IMR-90 (cell line): ENCODE measurements at regions not wholly inside any gene's neighbourhood (a gene's known extent, or its start where the extent isn't known, plus 50 kb on each side); places are given as distances from the start of the nearest gene placed in this dataset.
"Not testable (repeated sequence)": the region's sequence is repeated elsewhere in the genome, so short reads cannot be mapped to it uniquely, and the experiment has no call there.

Experiments
- ATAC-seq: fragments of 200-7000 bp; cut with Tn5 transposase; 2 replicates; pipeline ENCODE4 v1.9.1; 2020; ENCODE audit warnings: low read depth, mild to moderate bottlenecking, moderate library complexity
- BruUV-seq: library from RNA; stranded (reverse); fragments of 400-500 nt; replicated peaks from 2 replicates; lab custom pipeline; 2021; lab: Mats Ljungman, UMichigan
- CTCF ChIA-PET: fragments of 300-600 bp; formaldehyde crosslinking; extraction: SDS; loops from one replicate; lab custom pipeline; 2021; ENCODE audit warnings: antibody characterized with exemption; lab: Yijun Ruan, JAX
- POLR2A ChIA-PET: fragments of 300-600 bp; sonication (Branson Sonifier 250); formaldehyde crosslinking; loops from one replicate; lab custom pipeline; 2022; ENCODE audit warnings: antibody characterized with exemption; ENCODE audit not compliant: unreplicated experiment; lab: Charles Lee
- DNase-seq: peaks from one replicate; pipeline ENCODE4 v3.0.0; 2013
- H2AFZ ChIP-seq: replicated peaks from 2 replicates; pipeline ENCODE3; 2013; ENCODE audit warnings: low read length, mild to moderate bottlenecking; ENCODE audit not compliant: poor library complexity
- H2AK5ac ChIP-seq: 2 replicates; pipeline ENCODE4 v1.6.1; 2013; ENCODE audit warnings: low read depth, low read length, inconsistent platforms
- H2AK9ac ChIP-seq: replicated peaks from 2 replicates; pipeline ENCODE3; 2013; ENCODE audit warnings: mild to moderate bottlenecking, low read depth, low read length, moderate library complexity; ENCODE audit not compliant: poor library complexity
- H2BK120ac ChIP-seq: 2 replicates; pipeline ENCODE4 v1.6.1; 2013; ENCODE audit warnings: low read depth, low read length, inconsistent platforms
- H2BK15ac ChIP-seq: 3 replicates; pipeline ENCODE4 v1.6.1; 2013; ENCODE audit warnings: low read depth, low read length, inconsistent platforms
- H2BK20ac ChIP-seq: 2 replicates; pipeline ENCODE4 v1.6.1; 2013; ENCODE audit warnings: low read depth, mild to moderate bottlenecking, inconsistent platforms, low read length, moderate library complexity
- H2BK5ac ChIP-seq: 2 replicates; pipeline ENCODE4 v1.6.1; 2013; ENCODE audit warnings: mild to moderate bottlenecking, low read depth, low read length, inconsistent platforms; ENCODE audit not compliant: poor library complexity, severe bottlenecking
- H3K14ac ChIP-seq: replicated peaks from 2 replicates; pipeline ENCODE4 v1.6.1; 2013; ENCODE audit warnings: low read depth, low read length, inconsistent platforms
- H3K18ac ChIP-seq: 2 replicates; pipeline ENCODE4 v1.6.1; 2013; ENCODE audit warnings: low read depth, low read length, control low read depth
- H3K23ac ChIP-seq: 2 replicates; pipeline ENCODE4 v1.6.1; 2013; ENCODE audit warnings: low read depth, low read length, inconsistent platforms
- H3K27ac ChIP-seq: 2 replicates; pipeline ENCODE4 v1.5.1; 2013; ENCODE audit warnings: mild to moderate bottlenecking, control low read depth, low read length; ENCODE audit not compliant: insufficient read depth
- H3K27me3 ChIP-seq: 2 replicates; pipeline ENCODE4 v1.6.1; 2013; ENCODE audit warnings: low read length; ENCODE audit not compliant: control insufficient read depth, insufficient read depth
- H3K36me3 ChIP-seq: 2 replicates; pipeline ENCODE4 v1.6.1; 2013; ENCODE audit warnings: low read length, mixed read lengths; ENCODE audit not compliant: control insufficient read depth, insufficient read depth
- H3K4ac ChIP-seq: 2 replicates; pipeline ENCODE4 v1.6.1; 2013; ENCODE audit warnings: low read depth, low read length, inconsistent platforms
- H3K4me1 ChIP-seq: 2 replicates; pipeline ENCODE4 v1.6.1; 2013; ENCODE audit warnings: low read length, mixed read lengths; ENCODE audit not compliant: control insufficient read depth, insufficient read depth
- H3K4me2 ChIP-seq: 2 replicates; pipeline ENCODE4 v1.6.1; 2013; ENCODE audit warnings: low read depth, mild to moderate bottlenecking, control low read depth, low read length, moderate library complexity
- H3K4me3 ChIP-seq: 2 replicates; pipeline ENCODE4 v1.5.1; 2013; ENCODE audit warnings: low read depth, mild to moderate bottlenecking, control low read depth, low read length, moderate library complexity; ENCODE audit not compliant: insufficient read depth
- H3K56ac ChIP-seq: 2 replicates; pipeline ENCODE4 v1.6.1; 2013; ENCODE audit warnings: low read length, inconsistent platforms; ENCODE audit not compliant: insufficient read depth; ENCODE audit errors: extremely low read depth
- H3K79me1 ChIP-seq, 2 experiments: 2 replicates each; pipeline ENCODE4 v1.6.1; 2013; ENCODE audit warnings: low read length in 2 of 2, inconsistent platforms in 1 of 2, low read depth in 1 of 2
- H3K9ac ChIP-seq: 2 replicates; pipeline ENCODE4 v1.6.1; 2013; ENCODE audit warnings: low read depth, low read length, control low read depth
- H3K9me1 ChIP-seq: 2 replicates; pipeline ENCODE4 v1.6.1; 2013; ENCODE audit warnings: low read length, inconsistent platforms; ENCODE audit not compliant: insufficient read depth
- H3K9me3 ChIP-seq: 2 replicates; pipeline ENCODE4 v1.6.1; 2013; ENCODE audit warnings: low read length; ENCODE audit not compliant: control insufficient read depth, insufficient read depth
- H4K20me1 ChIP-seq: 2 replicates; pipeline ENCODE4 v1.6.1; 2013; ENCODE audit warnings: low read length, inconsistent platforms; ENCODE audit not compliant: insufficient read depth
- H4K5ac ChIP-seq: 2 replicates; pipeline ENCODE4 v1.6.1; 2013; ENCODE audit warnings: mild to moderate bottlenecking, low read depth, low read length, control low read depth
- H4K8ac ChIP-seq, 2 experiments: 2 replicates each; pipeline ENCODE4 v1.6.1; 2013; ENCODE audit warnings: low read depth in 2 of 2, low read length in 2 of 2, control low read depth in 1 of 2, inconsistent platforms in 1 of 2
- H4K91ac ChIP-seq: 2 replicates; pipeline ENCODE4 v1.6.1; 2013; ENCODE audit warnings: low read depth, low read length, inconsistent platforms; ENCODE audit not compliant: insufficient read depth
- WGBS, 2 experiments: methylation state at CpG; one replicate each; pipeline versions ENCODE4 v1.1.5 to v1.1.7; 2013; ENCODE audit warnings: missing lambda C conversion rate in 2 of 2; ENCODE audit not compliant: insufficient read length in 1 of 2; ENCODE audit errors: extremely low coverage in 2 of 2; 5-methylcytosine and 5-hydroxymethylcytosine counted together
- dilution Hi-C: fragments of 300-500 bp; cut with HindIII; formaldehyde crosslinking; loops from one replicate; pipeline ENCODE4 v1.14.3; 2018; ENCODE audit warnings: low sequenced_read_pairs; ENCODE audit not compliant: unreplicated experiment
- in situ Hi-C: fragments of 300-500 bp; cut with MboI; formaldehyde crosslinking; loops from 3 replicates; pipeline ENCODE4 v1.14.3; 2019; ENCODE audit warnings: low sequenced_read_pairs, inconsistent platforms, mixed read lengths
- intact Hi-C: fragments of 100-400 bp; cut with micrococcal nuclease; formaldehyde crosslinking; loops from 2 replicates; pipeline ENCODE4 v1.10.0; 2022

- in situ Hi-C loops, H4K20me1 ChIP-seq, CTCF ChIA-PET, H4K8ac ChIP-seq, H3K9ac ChIP-seq, H2BK15ac ChIP-seq, H4K5ac ChIP-seq, H3K9me1 ChIP-seq, ATAC-seq, H3K56ac ChIP-seq, H3K14ac ChIP-seq, H3K27ac ChIP-seq, H2AFZ ChIP-seq, H3K4me2 ChIP-seq, H3K4me3 ChIP-seq, H3K18ac ChIP-seq, H3K4ac ChIP-seq, H3K9me3 ChIP-seq, H4K91ac ChIP-seq, H3K4me1 ChIP-seq, DNase-seq, H2AK9ac ChIP-seq, H2BK20ac ChIP-seq, H2BK120ac ChIP-seq, dilution Hi-C loops, H3K79me1 ChIP-seq, H3K36me3 ChIP-seq, H3K27me3 ChIP-seq, POLR2A ChIA-PET, H2AK5ac ChIP-seq, intact Hi-C loops, BruUV-seq, H3K23ac ChIP-seq, H2BK5ac ChIP-seq: not testable (repeated sequence)
- WGBS, 2 experiments: no CpG with 5 or more reads among the region's 1 CpG
Measured at GRCh38 chr3:125779276-125779675, 184.0 kb upstream of the OSBPL11 start.

GRCh38 chr3:125779918-125780317 lies 184.6 kb upstream of the OSBPL11 start:
- H3K18ac ChIP-seq, H3K4me3 ChIP-seq, H3K4me2 ChIP-seq, H2BK120ac ChIP-seq, H4K8ac ChIP-seq, H2AFZ ChIP-seq, H4K91ac ChIP-seq, POLR2A ChIA-PET, H3K14ac ChIP-seq, H2BK15ac ChIP-seq, H3K9ac ChIP-seq, H4K20me1 ChIP-seq, intact Hi-C loops, CTCF ChIA-PET, DNase-seq, H3K9me1 ChIP-seq, H4K5ac ChIP-seq, H3K4ac ChIP-seq, H3K27me3 ChIP-seq, ATAC-seq, H2BK20ac ChIP-seq, H2AK9ac ChIP-seq, BruUV-seq, H3K4me1 ChIP-seq, H3K36me3 ChIP-seq, H3K23ac ChIP-seq, H3K9me3 ChIP-seq, dilution Hi-C loops, H2AK5ac ChIP-seq, H3K79me1 ChIP-seq, H2BK5ac ChIP-seq, in situ Hi-C loops, H3K56ac ChIP-seq, H3K27ac ChIP-seq: not testable (repeated sequence)
- 60% methylated on average over 1 of the region's 5 CpGs; no CpG with 5 or more reads in 1 of the 2 experiments for WGBS, 2 experiments
